Activated B cell treated with CpG ODN at 0.5 μM for 24 hours (primary cell): ENCODE measurements at regions not wholly inside any gene's neighbourhood (a gene's known extent, or its start where the extent isn't known, plus 50 kb on each side); places are given as distances from the start of the nearest gene placed in this dataset.

Source experiments
- ATAC-seq: fragments of 200-7000 bp; cut with Tn5 transposase; one replicate; pipeline ENCODE4 v1.10.0; 2021; ENCODE audit warnings: low read depth, mild to moderate bottlenecking, moderate library complexity
- CTCF ChIA-PET: fragments of 350-600 bp; sonication (Branson Sonifier 250); formaldehyde crosslinking; loops from one replicate; lab custom pipeline; 2021; ENCODE audit warnings: antibody characterized with exemption; lab: Charles Lee
- POLR2A ChIA-PET: fragments of 350-600 bp; sonication (Branson Sonifier 250); formaldehyde crosslinking; loops from one replicate; lab custom pipeline; 2021; ENCODE audit warnings: antibody characterized with exemption; lab: Charles Lee
- DNase-seq: peaks from one replicate; pipeline ENCODE4 v3.0.0; 2022
- H3K27ac Mint-ChIP-seq: one replicate; pipeline ENCODE4 v1.8.0; 2020; ENCODE audit warnings: mixed read lengths
- H3K27me3 Mint-ChIP-seq: one replicate; pipeline ENCODE4 v1.8.0; 2021; ENCODE audit warnings: mixed read lengths
- H3K36me3 Mint-ChIP-seq: one replicate; pipeline ENCODE4 v1.8.0; 2021; ENCODE audit warnings: low read depth, mixed read lengths
- H3K4me1 Mint-ChIP-seq: one replicate; pipeline ENCODE4 v1.8.0; 2021; ENCODE audit warnings: mixed read lengths
- H3K4me3 Mint-ChIP-seq: one replicate; pipeline ENCODE4 v1.8.0; 2020; ENCODE audit warnings: mild to moderate bottlenecking, mixed read lengths
- H3K9me3 Mint-ChIP-seq: one replicate; pipeline ENCODE4 v1.8.0; 2020; ENCODE audit warnings: mixed read lengths
- intact Hi-C: fragments of 100-400 bp; cut with micrococcal nuclease; formaldehyde crosslinking; loops from one replicate; pipeline ENCODE4 v1.15.1; 2024
- TF ChIP-seq, protein P1 (sequence below): fragments of 200-600 bp; IDR thresholded peaks from one replicate; pipeline ENCODE4 v1.8.0; 2022; ENCODE audit warnings: antibody characterized with exemption, mild to moderate bottlenecking

DNA sequence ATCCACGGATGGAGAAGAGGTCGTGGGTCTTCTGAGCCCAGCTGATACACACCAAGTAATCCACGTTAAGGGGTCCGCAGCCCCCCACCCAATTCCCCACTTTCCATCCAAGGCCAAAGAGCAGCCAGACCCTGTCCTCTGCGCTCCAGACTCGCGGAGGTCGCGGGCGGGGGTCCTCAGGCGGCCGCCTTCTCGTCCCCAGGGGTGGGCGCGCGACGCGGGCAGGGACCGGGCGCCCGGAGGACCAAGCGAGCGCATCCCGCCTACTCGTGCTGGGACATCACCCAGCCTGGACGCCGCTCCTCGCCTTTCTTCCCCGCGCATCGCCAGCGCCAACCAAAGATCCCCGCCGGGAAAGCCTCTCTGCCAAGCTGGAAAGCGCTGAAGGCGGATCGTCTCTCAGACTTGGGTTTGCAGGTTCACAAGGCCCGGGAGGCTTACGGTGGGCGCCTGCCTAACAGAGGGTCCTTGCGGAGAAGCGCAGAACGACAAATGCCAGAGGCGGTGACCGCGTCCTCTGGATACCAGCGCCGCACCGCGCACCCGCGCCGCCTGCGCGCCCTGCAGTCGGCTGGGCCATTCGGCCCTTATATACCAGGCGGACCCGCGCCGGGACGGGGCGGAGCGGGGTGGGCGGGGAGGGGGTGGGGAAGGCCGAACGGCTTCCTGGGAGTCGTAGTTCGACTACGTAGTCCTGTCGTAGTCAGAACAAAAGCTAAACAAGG, 471.6 kb downstream of the SOX9 start:
- ChIA-PET CTCF (no interaction called here), POLR2A (no interaction called here)
- TF ChIP-seq, protein P1, sequence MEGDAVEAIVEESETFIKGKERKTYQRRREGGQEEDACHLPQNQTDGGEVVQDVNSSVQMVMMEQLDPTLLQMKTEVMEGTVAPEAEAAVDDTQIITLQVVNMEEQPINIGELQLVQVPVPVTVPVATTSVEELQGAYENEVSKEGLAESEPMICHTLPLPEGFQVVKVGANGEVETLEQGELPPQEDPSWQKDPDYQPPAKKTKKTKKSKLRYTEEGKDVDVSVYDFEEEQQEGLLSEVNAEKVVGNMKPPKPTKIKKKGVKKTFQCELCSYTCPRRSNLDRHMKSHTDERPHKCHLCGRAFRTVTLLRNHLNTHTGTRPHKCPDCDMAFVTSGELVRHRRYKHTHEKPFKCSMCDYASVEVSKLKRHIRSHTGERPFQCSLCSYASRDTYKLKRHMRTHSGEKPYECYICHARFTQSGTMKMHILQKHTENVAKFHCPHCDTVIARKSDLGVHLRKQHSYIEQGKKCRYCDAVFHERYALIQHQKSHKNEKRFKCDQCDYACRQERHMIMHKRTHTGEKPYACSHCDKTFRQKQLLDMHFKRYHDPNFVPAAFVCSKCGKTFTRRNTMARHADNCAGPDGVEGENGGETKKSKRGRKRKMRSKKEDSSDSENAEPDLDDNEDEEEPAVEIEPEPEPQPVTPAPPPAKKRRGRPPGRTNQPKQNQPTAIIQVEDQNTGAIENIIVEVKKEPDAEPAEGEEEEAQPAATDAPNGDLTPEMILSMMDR = no peak
- DNase-seq = no peak
- intact Hi-C loops = no loop called here
- Mint-ChIP-seq H3K4me1 (peaks cover 17% of the 10 kb centered on the region), H3K36me3 (no peaks in the 10 kb centered on the region), H3K4me3 (peak overlapping the region; percentile 67), H3K27ac (no peak overlapping the region), H3K27me3 (peaks cover 40% of the 10 kb centered on the region), H3K9me3 (no peaks in the 10 kb centered on the region)
- no peak for ATAC-seq

GRCh38 chr17:72592967-72593325, 472.1 kb downstream of the SOX9 start:
- ATAC-seq = no peak
- H3K36me3 Mint-ChIP-seq = no peaks in the 10 kb centered on the region
- peaks cover 36% of the 10 kb centered on the region for H3K27me3 Mint-ChIP-seq
- POLR2A ChIA-PET = no interaction called here
- no peak overlapping the region for H3K27ac Mint-ChIP-seq
- no peak for DNase-seq
- intact Hi-C loops = no loop called here
- H3K9me3 Mint-ChIP-seq = no peaks in the 10 kb centered on the region
- H3K4me1 Mint-ChIP-seq = peaks cover 17% of the 10 kb centered on the region
- H3K4me3 Mint-ChIP-seq = no peak overlapping the region
- TF ChIP-seq, protein P1 = no peak
- CTCF ChIA-PET = no interaction called here

GRCh38 chr17:72594248-72594647, 473.4 kb downstream of the SOX9 start:
- Mint-ChIP-seq H3K36me3 (no peaks in the 10 kb centered on the region), H3K9me3 (no peaks in the 10 kb centered on the region), H3K4me1 (peaks cover 17% of the 10 kb centered on the region), H3K4me3 (no peak overlapping the region), H3K27me3 (peaks cover 30% of the 10 kb centered on the region), H3K27ac (no peak overlapping the region)
- intact Hi-C loops = no loop called here
- TF ChIP-seq, protein P1 = no peak
- ATAC-seq (no peak), DNase-seq (no peak)
- CTCF ChIA-PET = no interaction called here
- POLR2A ChIA-PET = no interaction called here
